Glomerular endothelial cell (primary cell): ENCODE measurements at regions not wholly inside any gene's neighbourhood (a gene's known extent, or its start where the extent isn't known, plus 50 kb on each side); places are given as distances from the start of the nearest gene placed in this dataset.
"Not testable (repeated sequence)": the region's sequence is repeated elsewhere in the genome, so short reads cannot be mapped to it uniquely, and the experiment has no call there.

Experiments
- DNase-seq: peaks from one replicate; pipeline ENCODE4 v3.0.0-alpha.2; 2011; ENCODE audit warnings: low read depth, low spot score; ENCODE audit errors: extremely low read depth

GRCh38 chr18:29780816-29781215, 1261.7 kb downstream of the DSC3 start:
- DNase-seq, result no peak

GRCh38 chr18:29779096-29779495, 1263.4 kb downstream of the DSC3 start:
- DNase-seq, result no peak

GRCh38 chr18:29753379-29753778, 1289.2 kb downstream of the DSC3 start:
- DNase-seq, result no peak

- DNase-seq, result no peak
Measured at GRCh38 chr18:29749704-29750103, 1292.8 kb downstream of the DSC3 start.

- DNase-seq, result no peak
Measured at GRCh38 chr18:29741461-29741860, 1301.1 kb downstream of the DSC3 start.

- no peak for DNase-seq
Measured at GRCh38 chr18:29737620-29738019, 1304.9 kb downstream of the DSC3 start.

- no peak for DNase-seq
Measured at GRCh38 chr18:29737190-29737589, 1305.4 kb downstream of the DSC3 start.

GRCh38 chr18:29730073-29730472, 1312.5 kb downstream of the DSC3 start:
- no peak for DNase-seq

- DNase-seq, result no peak
Measured at GRCh38 chr18:29726646-29727045, 1315.9 kb downstream of the DSC3 start.

GRCh38 chr18:29723486-29723885, 1319.1 kb downstream of the DSC3 start:
- not testable (repeated sequence) for DNase-seq

- not testable (repeated sequence) for DNase-seq
Measured at GRCh38 chr18:29715960-29716359, 1326.6 kb downstream of the DSC3 start.

- no peak for DNase-seq
Measured at GRCh38 chr18:29712785-29713184, 1329.8 kb downstream of the DSC3 start.

- DNase-seq, result no peak
Measured at GRCh38 chr18:29711932-29712331, 1330.6 kb downstream of the DSC3 start.

- DNase-seq, result no peak
Measured at GRCh38 chr18:29693334-29693733, 1349.2 kb downstream of the DSC3 start.

- no peak for DNase-seq
Measured at GRCh38 chr18:29681578-29681977, 1361.0 kb downstream of the DSC3 start.

GRCh38 chr18:29664278-29665036, 1378.1 kb downstream of the DSC3 start:
- no peak for DNase-seq

- DNase-seq, result no peak
Measured at GRCh38 chr18:29661924-29662323, 1380.6 kb downstream of the DSC3 start.

GRCh38 chr18:29660777-29661176, 1381.8 kb downstream of the DSC3 start:
- DNase-seq, result no peak

GRCh38 chr18:29653671-29654215, 1388.8 kb downstream of the DSC3 start:
- DNase-seq, result no peak

GRCh38 chr18:29652797-29653196, 1389.7 kb downstream of the DSC3 start:
- DNase-seq, result no peak

GRCh38 chr18:29651122-29651680, 1391.3 kb downstream of the DSC3 start:
- no peak for DNase-seq

- DNase-seq, result no peak
Measured at GRCh38 chr18:29648891-29649290, 1393.7 kb downstream of the DSC3 start.
